Neural progenitor cell (in vitro differentiated cells): ENCODE measurements at regions not wholly inside any gene's neighbourhood (a gene's known extent, or its start where the extent isn't known, plus 50 kb on each side); places are given as distances from the start of the nearest gene placed in this dataset.

Source experiments
- CTCF ChIP-seq: fragments of 200-600 bp; sonication (generic); IDR thresholded peaks from 2 replicates; pipeline ENCODE4 v1.5.1; 2017; ENCODE audit warnings: antibody characterized with exemption, mild to moderate bottlenecking
- EZH2 ChIP-seq: fragments of 200-600 bp; sonication (generic); IDR thresholded peaks from 2 replicates; pipeline ENCODE4 v1.6.1; 2017; ENCODE audit warnings: antibody characterized with exemption, mild to moderate bottlenecking, moderate library complexity
- EZH2phosphoT487 ChIP-seq: fragments of 200-600 bp; sonication (generic); IDR thresholded peaks from 2 replicates; pipeline ENCODE4 v1.6.1; 2017; ENCODE audit warnings: antibody characterized with exemption

GRCh38 chr2:195009202-195009601 lies 647.8 kb upstream of the SLC39A10 start:
- no peak for TF ChIP-seq EZH2phosphoT487
- no peak for TF ChIP-seq CTCF
- no peak for TF ChIP-seq EZH2
